HG03196 (cell line): ENCODE measurements at regions not wholly inside any gene's neighbourhood (a gene's known extent, or its start where the extent isn't known, plus 50 kb on each side); places are given as distances from the start of the nearest gene placed in this dataset.
"Not testable (repeated sequence)": the region's sequence is repeated elsewhere in the genome, so short reads cannot be mapped to it uniquely, and the experiment has no call there.

Experiments
- ATAC-seq: cut with Tn5 transposase; IDR thresholded peaks from one replicate; pipeline ENCODE4 v1.9.1; 2021; ENCODE audit not compliant: unreplicated experiment

GRCh38 chr3:145581694-145582093 lies 579.3 kb downstream of the PLOD2 start:
- ATAC-seq = no peak

- no peak for ATAC-seq
Observed at GRCh38 chr3:145604851-145605250, 556.1 kb downstream of the PLOD2 start.

- ATAC-seq = no peak
Observed at GRCh38 chr3:145620002-145620401, 541.0 kb downstream of the PLOD2 start.

GRCh38 chr3:145620486-145620885 lies 540.5 kb downstream of the PLOD2 start:
- ATAC-seq = no peak

- ATAC-seq = no peak
Observed at GRCh38 chr3:145623349-145623748, 537.6 kb downstream of the PLOD2 start.

- no peak for ATAC-seq
Observed at GRCh38 chr3:145628211-145628610, 532.8 kb downstream of the PLOD2 start.

- no peak for ATAC-seq
Observed at GRCh38 chr3:145637105-145637504, 523.9 kb downstream of the PLOD2 start.

GRCh38 chr3:145639003-145639606 lies 521.9 kb downstream of the PLOD2 start:
- no peak for ATAC-seq

GRCh38 chr3:145639875-145640274 lies 521.1 kb downstream of the PLOD2 start:
- no peak for ATAC-seq

GRCh38 chr3:145648396-145648795 lies 512.6 kb downstream of the PLOD2 start:
- no peak for ATAC-seq

GRCh38 chr3:145649368-145649887 lies 511.6 kb downstream of the PLOD2 start:
- ATAC-seq = no peak

GRCh38 chr3:145650170-145650569 lies 510.8 kb downstream of the PLOD2 start:
- ATAC-seq = no peak

GRCh38 chr3:145671121-145671520 lies 489.9 kb downstream of the PLOD2 start:
- ATAC-seq = no peak

- ATAC-seq = no peak
Observed at GRCh38 chr3:145673838-145674237, 487.1 kb downstream of the PLOD2 start.

- no peak for ATAC-seq
Observed at GRCh38 chr3:145678401-145678800, 482.6 kb downstream of the PLOD2 start.

GRCh38 chr3:145681181-145681580 lies 479.8 kb downstream of the PLOD2 start:
- no peak for ATAC-seq

GRCh38 chr3:145687978-145688377 lies 473.0 kb downstream of the PLOD2 start:
- not testable (repeated sequence) for ATAC-seq

- no peak for ATAC-seq
Observed at GRCh38 chr3:145692751-145693150, 468.2 kb downstream of the PLOD2 start.

- ATAC-seq = no peak
Observed at GRCh38 chr3:145696011-145696410, 465.0 kb downstream of the PLOD2 start.

GRCh38 chr3:145698250-145698649 lies 462.7 kb downstream of the PLOD2 start:
- ATAC-seq = no peak

- no peak for ATAC-seq
Observed at GRCh38 chr3:145698749-145699148, 462.2 kb downstream of the PLOD2 start.

GRCh38 chr3:145704020-145704419 lies 457.0 kb downstream of the PLOD2 start:
- ATAC-seq = no peak

- not testable (repeated sequence) for ATAC-seq
Observed at GRCh38 chr3:145709779-145710178, 451.2 kb downstream of the PLOD2 start.
